GM21390 (cell line): ENCODE measurements at regions not wholly inside any gene's neighbourhood (a gene's known extent, or its start where the extent isn't known, plus 50 kb on each side); places are given as distances from the start of the nearest gene placed in this dataset.
A peak's percentile ranks its signal among the peaks of the same experiment; 100 is the strongest.

Source experiments
- ATAC-seq: cut with Tn5 transposase; IDR thresholded peaks from one replicate; pipeline ENCODE4 v1.9.1; 2021; ENCODE audit not compliant: unreplicated experiment

- ATAC-seq = no peak
Observed at GRCh38 chr18:47490882-47491281, 239.4 kb upstream of the SKOR2 start.

- no peak for ATAC-seq
Observed at GRCh38 chr18:47485221-47485797, 233.8 kb upstream of the SKOR2 start.

DNA sequence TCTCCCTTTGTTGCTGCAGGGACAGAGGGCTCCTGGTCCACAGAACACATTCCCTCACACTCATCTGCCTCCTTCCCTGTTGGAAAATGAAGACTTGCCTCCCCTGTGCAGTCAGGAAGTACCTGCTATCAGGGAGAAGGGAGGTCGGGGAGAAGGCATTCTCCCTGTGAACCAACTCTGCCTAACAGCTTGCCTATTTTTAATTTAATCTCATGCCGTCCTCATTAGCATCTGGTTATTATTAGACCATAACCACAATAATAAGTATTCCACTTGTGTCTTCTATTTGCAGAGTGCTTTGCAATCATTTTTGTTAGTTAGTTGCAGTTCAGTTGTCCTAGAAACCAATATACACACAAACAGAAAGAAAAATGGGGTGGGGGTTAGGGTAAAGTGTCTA lies 232.6 kb upstream of the SKOR2 start:
- ATAC-seq = no peak

- ATAC-seq = no peak
Observed at GRCh38 chr18:47480166-47480565, 228.7 kb upstream of the SKOR2 start.

GRCh38 chr18:47471784-47472183 lies 220.3 kb upstream of the SKOR2 start:
- ATAC-seq = no peak

DNA sequence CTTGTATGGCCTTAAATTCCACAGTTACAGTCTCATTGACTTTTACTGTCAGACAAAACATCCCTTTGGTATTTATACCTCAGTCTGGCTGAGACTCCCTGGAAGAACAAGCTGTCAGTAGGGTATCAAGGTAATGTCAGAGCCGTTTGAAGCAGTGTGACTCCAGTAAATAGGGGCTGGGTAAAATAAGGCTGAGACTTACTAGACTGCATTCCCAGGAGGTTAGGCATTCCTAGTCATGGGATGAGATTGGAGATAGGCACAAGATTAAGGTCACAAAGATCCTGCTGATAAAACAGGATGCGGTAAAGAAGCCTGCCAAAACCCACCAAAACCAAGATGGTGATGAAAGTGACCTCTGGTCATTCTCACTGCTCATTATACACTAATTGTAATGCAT lies 219.5 kb upstream of the SKOR2 start:
- ATAC-seq = no peak

GRCh38 chr18:47469576-47469975 lies 218.1 kb upstream of the SKOR2 start:
- no peak for ATAC-seq

DNA sequence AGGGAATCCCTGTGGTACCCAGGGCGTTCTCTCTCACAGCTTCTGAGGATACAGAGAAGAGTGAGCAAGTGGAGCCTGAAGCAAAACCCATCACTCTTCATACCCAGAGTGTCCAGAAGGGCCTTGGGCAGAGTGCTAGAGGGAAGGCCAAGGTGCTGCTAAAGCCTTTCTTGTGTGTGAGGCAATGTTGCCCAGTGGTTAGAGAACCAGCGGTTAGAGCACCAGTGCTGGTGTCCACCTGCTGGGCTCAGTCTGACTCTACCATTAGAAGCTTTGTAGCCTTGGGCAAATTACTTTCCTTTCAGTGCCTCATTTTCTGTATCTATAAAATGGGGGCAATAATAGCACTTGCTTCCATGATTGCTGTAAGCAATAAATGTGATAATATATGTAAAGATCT lies 210.5 kb upstream of the SKOR2 start:
- no peak for ATAC-seq

GRCh38 chr18:47461406-47461948 lies 210.0 kb upstream of the SKOR2 start:
- ATAC-seq = no peak

GRCh38 chr18:47458483-47458882 lies 207.0 kb upstream of the SKOR2 start:
- no peak for ATAC-seq

- no peak for ATAC-seq
Observed at GRCh38 chr18:47457614-47458013, 206.2 kb upstream of the SKOR2 start.

- no peak for ATAC-seq
Observed at GRCh38 chr18:47453038-47453437, 201.6 kb upstream of the SKOR2 start.

DNA sequence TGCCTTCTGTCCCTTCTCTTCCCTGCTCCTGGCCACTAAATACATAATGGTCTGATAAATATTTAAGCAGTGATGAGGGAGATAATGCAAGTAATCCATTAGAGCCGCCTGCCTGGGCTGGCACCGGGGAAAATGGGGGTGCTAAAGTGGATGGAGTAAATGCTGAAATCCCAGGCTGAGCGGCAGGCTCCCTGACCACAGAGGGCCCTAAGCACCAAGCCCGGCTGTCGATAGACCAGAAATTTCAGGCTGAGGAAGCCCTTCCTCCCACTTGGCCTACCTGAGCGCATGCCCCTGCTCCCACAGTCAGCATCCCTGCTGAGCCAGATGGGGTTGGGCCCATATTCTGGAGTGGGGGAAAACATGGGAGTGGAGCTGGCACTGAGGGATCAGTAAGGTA lies 197.5 kb upstream of the SKOR2 start:
- no peak for ATAC-seq

DNA sequence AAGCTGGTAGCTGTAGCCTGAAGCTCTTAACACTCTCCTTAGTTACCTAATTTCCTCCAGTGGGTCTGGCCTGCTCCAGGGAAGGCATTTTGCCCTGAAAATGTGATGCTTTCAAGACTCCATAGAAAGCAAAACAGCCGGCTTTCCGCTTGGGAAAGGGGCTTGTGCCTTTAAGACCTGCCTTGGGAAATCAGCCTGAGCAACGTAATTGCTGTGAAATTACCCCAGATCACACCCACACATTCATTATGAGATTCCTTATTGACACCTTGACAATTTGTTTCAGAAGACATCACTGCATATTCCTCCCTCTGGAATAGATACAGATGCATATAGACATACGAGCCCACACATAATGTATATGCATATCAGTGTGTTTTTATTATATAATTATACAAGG lies 190.5 kb upstream of the SKOR2 start:
- no peak for ATAC-seq

DNA sequence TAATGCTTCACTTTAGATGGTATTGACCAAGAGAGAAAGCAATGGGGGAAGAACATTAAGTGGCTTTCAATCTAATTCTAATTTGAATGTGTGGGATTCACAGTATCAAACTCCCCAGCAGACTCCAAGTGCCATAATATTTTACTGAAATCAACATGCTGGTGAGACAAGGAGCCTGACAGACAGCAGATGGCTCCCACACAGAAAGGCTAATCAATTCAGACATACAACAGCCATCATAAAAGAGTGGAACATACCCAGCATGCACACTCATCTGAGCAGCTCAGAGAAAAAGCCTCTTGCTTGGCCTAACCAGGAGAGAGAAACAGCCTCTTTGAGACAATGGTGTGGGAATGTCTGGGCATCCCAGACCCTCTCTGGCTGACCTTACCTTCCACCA lies 186.5 kb upstream of the SKOR2 start:
- no peak for ATAC-seq

DNA sequence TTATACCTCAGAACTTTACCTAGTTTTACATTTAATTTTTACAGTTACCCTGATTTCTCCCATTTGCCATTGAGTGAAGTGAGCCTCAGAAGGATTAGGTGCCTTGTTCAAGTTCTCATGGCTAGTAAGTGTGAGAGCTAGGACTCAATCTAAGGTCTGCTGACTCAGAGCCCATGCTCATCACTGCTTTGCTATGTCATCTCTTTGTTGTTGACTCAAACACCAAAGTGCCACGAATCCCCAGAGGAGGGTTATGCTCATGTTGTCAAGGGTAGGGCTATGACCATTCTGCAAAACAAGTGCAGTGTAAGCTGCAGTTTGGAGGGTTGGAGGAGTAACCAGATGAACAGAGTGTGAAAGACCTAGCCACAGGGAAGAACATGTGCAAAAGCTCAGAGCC lies 185.4 kb upstream of the SKOR2 start:
- no peak for ATAC-seq

DNA sequence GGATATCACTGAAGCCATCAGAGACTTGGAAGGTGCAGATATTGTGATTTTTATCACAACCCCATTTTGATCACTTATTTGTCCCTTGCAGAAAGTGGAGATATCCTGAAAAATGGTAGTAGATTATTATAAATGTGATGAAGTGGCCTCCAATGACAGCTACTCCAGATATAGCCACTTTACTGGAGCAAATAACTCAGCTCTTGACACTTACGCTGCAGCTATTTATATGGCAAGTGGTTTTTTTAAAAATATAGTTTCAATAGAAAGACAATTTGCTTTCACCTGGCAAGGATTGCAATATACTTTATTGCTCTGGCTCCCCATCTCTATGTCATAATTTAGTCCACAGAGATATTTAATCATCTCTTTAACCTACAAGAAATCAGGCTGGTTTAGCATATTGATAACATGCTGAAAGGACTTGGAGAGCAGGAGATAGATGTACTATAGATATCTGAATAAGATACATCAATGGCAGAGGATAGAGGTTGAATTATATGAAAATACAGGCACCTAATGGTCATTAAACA lies 182.8 kb upstream of the SKOR2 start:
- ATAC-seq = no peak

DNA sequence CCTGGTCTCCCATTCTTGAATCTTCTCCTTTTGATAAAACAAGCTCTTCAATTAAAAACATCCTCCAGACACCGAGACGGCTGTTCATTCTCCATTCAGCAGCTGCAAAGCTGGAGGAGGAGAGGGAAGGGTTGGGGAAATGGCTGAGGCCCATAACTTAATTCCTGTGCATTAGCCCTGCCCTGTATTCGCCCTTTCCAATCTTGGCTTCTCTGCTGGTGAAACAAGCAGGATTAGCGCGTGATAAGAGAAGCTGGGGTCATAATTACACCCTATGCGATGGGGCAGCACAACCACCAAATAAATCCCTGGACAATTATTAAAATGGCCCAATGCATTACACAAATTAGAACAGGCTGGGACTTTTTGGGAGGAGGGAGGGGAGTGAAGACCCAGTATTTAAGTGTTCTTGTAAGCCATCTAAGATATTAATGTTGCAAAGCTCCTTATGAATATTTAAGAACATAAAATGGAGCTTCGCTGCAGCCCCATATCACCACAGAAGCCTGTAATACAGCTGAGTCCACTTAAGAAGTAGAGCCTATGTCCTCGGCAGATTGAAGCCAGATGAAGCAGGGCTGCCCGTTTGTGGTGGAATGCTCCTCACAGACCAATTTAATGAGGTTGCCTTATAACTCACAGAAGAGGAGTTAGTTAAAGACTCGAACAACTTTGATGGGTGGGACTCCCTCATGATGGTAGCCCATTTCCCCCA lies 176.6 kb upstream of the SKOR2 start:
- no peak for ATAC-seq

- no peak for ATAC-seq
Observed at GRCh38 chr18:47427072-47427471, 175.6 kb upstream of the SKOR2 start.

DNA sequence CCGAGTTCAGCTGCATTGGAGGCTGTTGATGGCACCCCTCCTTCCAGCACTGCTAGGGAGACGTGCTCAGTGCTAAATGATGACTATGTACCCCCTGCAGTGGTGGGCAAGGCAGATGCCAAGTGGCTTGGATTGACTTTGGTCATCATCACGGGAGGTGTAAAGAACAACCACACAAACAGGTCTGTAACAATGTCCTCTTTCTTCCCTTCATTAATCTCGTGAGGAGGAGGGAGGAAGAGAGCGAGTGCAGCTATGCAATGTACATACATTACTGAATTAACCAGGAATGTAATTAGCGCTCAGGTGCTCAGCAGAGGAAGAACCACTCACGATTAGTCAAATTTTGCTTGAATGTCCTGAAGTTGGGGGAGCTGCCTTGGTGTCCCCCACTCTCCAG lies 173.9 kb upstream of the SKOR2 start:
- no peak for ATAC-seq

GRCh38 chr18:47422524-47422923 lies 171.1 kb upstream of the SKOR2 start:
- ATAC-seq = no peak

DNA sequence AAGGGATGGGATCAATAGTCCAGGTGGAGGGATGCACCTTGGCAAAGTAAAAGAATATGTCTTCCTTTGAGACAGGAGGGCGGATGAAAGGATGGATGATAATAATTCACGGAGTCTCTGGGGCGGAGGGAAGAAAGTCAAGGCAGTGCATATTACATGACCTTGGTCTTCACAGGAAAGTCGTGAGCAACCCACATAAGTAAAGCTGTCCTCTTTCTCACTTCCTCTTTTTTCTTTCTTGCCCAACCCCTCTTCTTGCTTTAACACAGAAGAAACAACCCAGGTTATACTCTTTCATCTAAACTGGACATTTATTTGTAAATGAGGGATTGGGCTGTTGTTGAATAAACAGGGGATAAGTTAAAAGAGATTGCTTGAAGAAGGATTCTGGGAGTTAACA lies 168.7 kb upstream of the SKOR2 start:
- peak; percentile 80 for ATAC-seq

GRCh38 chr18:47418746-47419145 lies 167.3 kb upstream of the SKOR2 start:
- ATAC-seq = no peak
